GM18508 (cell line): ENCODE measurements at regions not wholly inside any gene's neighbourhood (a gene's known extent, or its start where the extent isn't known, plus 50 kb on each side); places are given as distances from the start of the nearest gene placed in this dataset.

ENCODE experiments used
- ATAC-seq: cut with Tn5 transposase; IDR thresholded peaks from one replicate; pipeline ENCODE4 v1.9.1; 2021; ENCODE audit warnings: moderate number of reproducible peaks; ENCODE audit not compliant: insufficient read depth, unreplicated experiment

DNA sequence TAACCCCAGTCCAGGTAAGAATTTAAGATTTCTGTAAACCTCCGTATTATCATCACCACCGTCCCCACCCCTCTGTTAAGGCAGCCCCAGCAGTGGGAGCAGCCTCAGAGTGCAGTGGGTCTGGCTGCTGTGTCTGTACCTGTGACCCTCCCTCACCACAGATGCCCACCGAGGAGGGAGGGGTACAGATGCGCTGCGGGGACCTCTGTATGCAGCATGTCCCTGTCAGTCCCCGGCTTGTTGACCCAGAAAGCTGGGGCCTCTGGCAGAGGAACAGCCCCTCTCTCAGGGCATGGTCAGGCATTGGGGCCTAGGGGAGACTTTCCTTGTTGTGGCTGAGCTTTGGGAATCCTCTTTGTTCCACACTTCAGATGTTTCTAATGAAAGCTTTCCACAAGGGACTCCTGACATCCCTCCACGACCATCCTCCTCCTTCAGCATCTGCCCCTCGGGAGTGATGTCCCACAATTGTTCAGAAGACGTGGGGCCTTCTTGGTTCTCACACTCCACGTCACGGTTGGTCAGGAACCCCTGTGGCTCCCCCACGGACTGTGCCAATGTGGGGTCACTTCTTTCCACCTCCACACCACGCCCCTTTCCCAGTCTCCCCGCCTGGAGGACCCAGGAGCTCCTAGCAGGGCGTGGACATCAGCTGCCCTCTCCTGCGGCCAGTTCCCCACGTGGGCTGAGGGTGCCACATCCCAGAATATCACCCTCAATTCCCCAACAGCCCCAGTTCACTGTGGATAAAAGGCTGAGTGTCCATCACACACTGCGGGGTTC is 384.2 kb upstream of the MYT1L start:
- no peak for ATAC-seq

GRCh38 chr2:2714408-2714807 is 383.3 kb upstream of the MYT1L start:
- no peak for ATAC-seq

DNA sequence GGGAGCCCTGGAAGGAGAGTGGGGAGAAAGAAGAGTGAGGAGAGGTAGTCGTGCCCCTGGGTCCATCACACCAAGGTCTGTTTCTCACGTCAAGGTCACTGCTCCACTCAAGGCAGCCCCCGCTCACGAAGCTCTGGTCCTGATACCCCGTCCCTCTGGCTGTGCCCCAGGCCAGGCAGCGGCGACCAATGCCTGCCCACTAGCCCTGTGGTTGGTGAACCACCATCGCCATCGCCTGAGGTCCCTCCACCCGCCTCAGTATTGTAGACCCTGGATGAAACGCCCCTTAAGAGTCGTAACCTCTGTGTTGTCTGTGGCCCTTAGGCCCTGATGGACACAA is 378.3 kb upstream of the MYT1L start:
- no peak for ATAC-seq

GRCh38 chr2:2708575-2709430 is 377.7 kb upstream of the MYT1L start:
- ATAC-seq = no peak

DNA sequence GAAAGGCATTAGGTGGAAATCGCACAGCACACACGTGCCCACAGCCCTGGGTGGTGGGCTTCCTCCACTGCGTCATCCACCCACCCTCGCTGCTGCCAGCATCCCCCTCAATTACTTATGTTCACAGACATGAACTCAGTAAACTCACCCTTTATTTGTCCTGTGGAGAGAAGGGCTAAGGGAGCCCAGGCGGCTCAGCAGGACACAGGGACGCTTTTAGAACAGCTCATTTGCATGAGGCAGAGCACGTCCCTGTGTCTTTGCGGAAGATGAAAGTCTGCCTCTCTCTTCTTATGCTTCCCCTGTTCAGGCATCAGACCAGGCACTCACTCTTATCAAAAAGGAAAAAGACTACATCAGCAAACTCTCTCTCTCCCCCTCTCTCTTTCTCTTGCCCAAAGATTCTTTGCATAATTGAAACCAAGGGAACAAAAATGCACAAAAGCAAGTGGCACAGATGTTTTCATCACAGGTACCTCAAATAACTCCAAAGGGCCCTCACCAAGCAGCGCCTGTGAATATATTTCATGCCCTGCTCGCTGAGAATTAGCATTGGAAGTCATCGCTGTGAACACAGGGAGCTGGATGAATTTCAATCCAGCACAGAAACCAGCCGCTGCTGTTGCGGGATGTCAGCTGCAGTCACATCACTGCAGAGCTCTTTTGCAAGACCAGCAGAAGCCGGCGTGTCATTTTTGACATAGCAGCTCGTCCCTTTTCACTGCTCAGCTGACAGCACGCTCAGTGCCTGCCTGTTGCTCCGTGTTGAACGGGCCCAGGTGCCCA is 376.3 kb upstream of the MYT1L start:
- no peak for ATAC-seq

- ATAC-seq = no peak
These were observed 375.2 kb upstream of the MYT1L start for GRCh38 chr2:2706306-2706705.

GRCh38 chr2:2705871-2706270 is 374.8 kb upstream of the MYT1L start:
- no peak for ATAC-seq

GRCh38 chr2:2704428-2705090 is 373.5 kb upstream of the MYT1L start:
- no peak for ATAC-seq

- ATAC-seq = no peak
These were observed 372.8 kb upstream of the MYT1L start for GRCh38 chr2:2703762-2704427.

DNA sequence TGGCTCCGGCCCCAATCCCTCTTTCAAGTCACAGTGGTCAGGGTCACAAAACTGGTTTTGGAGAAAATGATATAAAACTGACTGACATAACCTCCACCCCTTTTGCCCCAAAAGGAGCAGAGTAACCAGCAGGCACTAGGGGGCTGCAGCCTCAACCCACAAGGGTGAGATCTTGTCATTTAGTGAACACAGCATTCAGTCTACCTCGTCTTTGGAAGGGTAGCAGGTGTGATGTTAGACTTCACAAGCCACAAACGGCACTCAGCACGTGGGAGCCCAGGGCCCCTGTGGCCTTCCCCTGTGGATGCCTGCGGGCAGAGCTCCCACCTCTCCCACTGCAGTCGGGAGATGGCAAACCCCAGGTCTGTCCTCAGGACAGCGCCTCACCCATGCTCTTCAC is 372.1 kb upstream of the MYT1L start:
- ATAC-seq = no peak

DNA sequence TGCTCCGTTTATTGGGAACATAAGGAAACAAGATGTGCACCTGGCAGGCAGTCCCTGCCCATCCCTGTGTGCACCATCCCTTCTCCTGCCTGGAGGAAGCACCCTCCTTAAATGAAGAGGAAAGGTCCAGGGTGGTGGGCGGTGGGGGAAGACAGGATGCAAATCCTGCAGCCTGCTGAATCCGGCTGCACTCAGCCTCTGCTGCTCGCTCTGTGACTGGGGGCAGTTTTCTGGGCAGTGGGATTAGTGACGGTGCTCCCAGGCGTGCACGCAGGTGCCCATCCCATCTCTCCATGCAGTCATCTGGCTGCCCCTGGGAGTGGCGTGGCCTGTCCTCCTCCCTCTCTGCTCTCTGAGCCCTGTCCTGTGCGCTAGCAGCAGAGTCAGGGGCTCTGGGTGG is 371.3 kb upstream of the MYT1L start:
- no peak for ATAC-seq

DNA sequence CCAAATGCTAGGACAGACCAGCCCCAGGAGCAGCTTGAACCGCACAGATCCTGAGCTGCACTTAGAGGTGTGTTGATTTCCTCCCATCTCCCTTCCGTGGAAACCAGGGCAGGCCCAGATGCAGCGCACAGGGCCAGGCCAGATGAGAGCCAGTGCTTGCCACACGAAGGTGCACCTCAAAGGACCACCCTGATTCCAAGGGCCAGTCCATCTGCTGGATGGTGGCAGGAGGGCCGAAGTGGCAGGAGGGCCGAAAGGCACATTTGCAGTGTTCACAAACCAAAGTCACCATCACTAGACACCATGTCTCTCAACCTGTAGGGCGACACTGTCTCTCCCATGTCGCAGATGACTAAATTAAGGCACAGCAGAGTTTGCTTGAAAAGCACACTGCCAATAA is 370.7 kb upstream of the MYT1L start:
- no peak for ATAC-seq

- ATAC-seq = no peak
These were observed 370.2 kb upstream of the MYT1L start for GRCh38 chr2:2701176-2701781.

DNA sequence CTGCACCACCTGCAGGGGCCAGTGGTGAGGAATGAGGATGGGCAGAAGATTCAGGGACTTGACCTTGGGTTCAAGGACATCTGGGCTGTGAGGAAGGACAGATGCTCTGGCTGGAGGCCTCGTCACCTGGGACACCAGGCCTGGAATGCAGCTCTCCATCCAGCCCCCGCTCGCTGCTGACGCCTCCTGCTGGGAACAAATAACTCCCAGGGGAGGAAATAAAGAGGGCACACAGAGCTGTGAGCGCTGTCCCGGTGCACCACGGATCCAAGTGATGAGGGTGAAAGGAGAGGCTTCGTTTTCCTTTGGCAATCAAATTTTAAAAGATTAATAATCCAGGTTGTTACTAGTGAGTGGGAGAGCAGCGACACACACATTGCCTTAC is 368.0 kb upstream of the MYT1L start:
- no peak for ATAC-seq

- no peak for ATAC-seq
These were observed 367.4 kb upstream of the MYT1L start for GRCh38 chr2:2698182-2699120.

DNA sequence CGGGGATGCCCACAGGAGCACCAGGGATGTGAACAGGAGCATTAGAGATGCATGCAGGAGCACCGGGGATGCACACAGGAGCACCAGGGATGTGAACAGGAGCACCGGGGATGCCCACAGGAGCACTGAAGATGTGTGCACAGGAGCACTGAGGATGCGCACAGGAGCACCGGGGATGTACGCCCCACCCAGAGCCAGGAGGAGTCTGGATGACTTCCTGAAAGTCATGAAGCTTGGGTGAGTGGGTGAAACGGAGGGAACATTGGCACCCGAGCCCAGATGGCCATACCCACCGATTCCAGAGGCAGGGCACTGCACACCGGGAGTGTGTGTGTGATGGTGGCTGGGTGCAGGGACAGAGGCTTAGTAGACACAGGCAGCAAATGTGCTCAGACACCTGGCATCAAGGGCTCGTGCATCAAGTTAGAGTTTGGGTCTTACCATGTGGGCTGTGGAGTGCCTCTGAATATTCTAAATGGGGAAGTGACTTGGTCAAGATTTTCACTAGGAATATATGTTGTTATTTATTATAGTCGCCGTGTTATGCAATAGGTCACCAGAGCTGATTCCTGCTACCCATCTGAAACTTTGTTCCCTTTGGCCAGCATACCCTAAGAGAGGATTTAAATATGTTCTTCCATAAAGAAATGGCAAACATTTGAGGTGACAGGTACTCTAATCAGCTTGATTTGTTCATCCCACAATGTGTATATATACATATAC is 365.8 kb upstream of the MYT1L start:
- no peak for ATAC-seq

DNA sequence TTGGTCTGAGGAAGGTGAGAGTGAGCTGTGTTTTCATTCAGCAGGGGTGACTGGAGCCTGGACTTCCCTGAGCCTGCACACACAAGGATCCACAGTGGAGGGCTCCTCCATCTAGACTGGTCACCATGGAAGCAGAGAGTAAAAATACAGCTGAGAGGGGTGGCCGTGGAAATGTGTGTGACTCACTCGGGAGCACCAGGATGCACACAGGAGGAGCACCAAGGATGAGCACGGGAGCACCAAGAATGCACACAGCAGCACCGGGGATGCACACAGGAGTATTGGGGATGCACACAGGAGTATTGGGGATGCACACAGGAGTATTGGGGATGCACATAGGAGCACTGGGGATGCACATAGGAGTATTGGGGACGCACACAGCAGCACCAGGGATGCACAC is 365.2 kb upstream of the MYT1L start:
- no peak for ATAC-seq

- no peak for ATAC-seq
These were observed 363.7 kb upstream of the MYT1L start for GRCh38 chr2:2694746-2695145.
